HEK293 (cell line): ENCODE measurements at regions not wholly inside any gene's neighbourhood (a gene's known extent, or its start where the extent isn't known, plus 50 kb on each side); places are given as distances from the start of the nearest gene placed in this dataset.

Experiments
- CTCF ChIA-PET: fragments of 350-600 bp; formaldehyde crosslinking; extraction: SDS; loops from one replicate; lab custom pipeline; 2021; ENCODE audit warnings: antibody characterized with exemption; lab: Yijun Ruan, JAX
- POLR2A ChIA-PET: fragments of 300-600 bp; formaldehyde crosslinking; extraction: SDS; loops from one replicate; lab custom pipeline; 2020; ENCODE audit warnings: antibody characterized with exemption, inconsistent platforms; lab: Yijun Ruan, JAX
- H3K27ac ChIP-seq: fragments of 200-500 bp; sonication (Bioruptor generic); 2 replicates; pipeline ENCODE4 v1.5.1; 2014; ENCODE audit warnings: low read depth, low read length, control low read depth, inconsistent platforms; ENCODE audit errors: extremely low read depth
- H3K36me3 ChIP-seq, 2 experiments: fragments of 200-500 bp in 1 of 2; sonication (Bioruptor generic) in 1 of 2; 1 replicate in 1 of 2; 2 replicates in 1 of 2; pipeline ENCODE4 v1.5.1; 2014 to 2017; ENCODE audit warnings: inconsistent platforms in 2 of 2, low read length in 2 of 2; ENCODE audit not compliant: control insufficient read depth in 2 of 2, insufficient read depth in 1 of 2
- H3K4me1 ChIP-seq: fragments of 200-500 bp; sonication (Bioruptor generic); 2 replicates; pipeline ENCODE4 v1.5.1; 2014; ENCODE audit warnings: mild to moderate bottlenecking, low read length, inconsistent platforms; ENCODE audit not compliant: control insufficient read depth, insufficient read depth
- H3K4me3 ChIP-seq: 2 replicates; pipeline ENCODE4 v1.5.1; 2011; ENCODE audit warnings: low read depth, mild to moderate bottlenecking, control low read depth, low read length, moderate library complexity
- H3K9me3 ChIP-seq: fragments of 200-500 bp; sonication (Bioruptor generic); 2 replicates; pipeline ENCODE4 v1.5.1; 2014; ENCODE audit warnings: low read depth, low read length, inconsistent platforms; ENCODE audit not compliant: control insufficient read depth, insufficient read depth
- BCL6B ChIP-seq: fragments of 450-650 bp; formaldehyde crosslinking; IDR thresholded peaks from 2 replicates; pipeline ENCODE4 v1.5.1; 2017; ENCODE audit warnings: missing biosample characterization, missing genetic modification characterization
- HIC1 ChIP-seq: fragments of 450-650 bp; formaldehyde crosslinking; IDR thresholded peaks from 2 replicates; pipeline ENCODE4 v1.5.1; 2016; ENCODE audit warnings: missing biosample characterization, missing genetic modification characterization
- INSM2 ChIP-seq: fragments of 450-650 bp; formaldehyde crosslinking; IDR thresholded peaks from 2 replicates; pipeline ENCODE4 v1.5.1; 2016; ENCODE audit warnings: missing biosample characterization, missing genetic modification characterization
- KLF1 ChIP-seq: fragments of 450-650 bp; formaldehyde crosslinking; IDR thresholded peaks from 2 replicates; pipeline ENCODE4 v1.5.1; 2016; ENCODE audit warnings: missing biosample characterization, missing genetic modification characterization
- OSR2 ChIP-seq: fragments of 450-650 bp; formaldehyde crosslinking; IDR thresholded peaks from 2 replicates; pipeline ENCODE4 v1.5.1; 2016; ENCODE audit warnings: missing biosample characterization, missing genetic modification characterization
- PRDM4 ChIP-seq: fragments of 450-650 bp; formaldehyde crosslinking; IDR thresholded peaks from 2 replicates; pipeline ENCODE4 v1.5.1; 2017; ENCODE audit warnings: missing biosample characterization, missing genetic modification characterization
- PRDM6 ChIP-seq: fragments of 450-650 bp; formaldehyde crosslinking; IDR thresholded peaks from 2 replicates; pipeline ENCODE4 v1.5.1; 2017; ENCODE audit warnings: missing biosample characterization, missing genetic modification characterization
- ZBTB1 ChIP-seq: fragments of 450-650 bp; formaldehyde crosslinking; IDR thresholded peaks from 2 replicates; pipeline ENCODE4 v1.5.1; 2016; ENCODE audit warnings: missing biosample characterization, missing genetic modification characterization
- ZBTB21 ChIP-seq: fragments of 450-650 bp; formaldehyde crosslinking; IDR thresholded peaks from 2 replicates; pipeline ENCODE4 v1.5.1; 2017; ENCODE audit warnings: missing biosample characterization, missing genetic modification characterization
- ZNF155 ChIP-seq: fragments of 450-650 bp; formaldehyde crosslinking; IDR thresholded peaks from 2 replicates; pipeline ENCODE4 v1.5.1; 2016; ENCODE audit warnings: missing biosample characterization, missing genetic modification characterization
- ZNF169 ChIP-seq: fragments of 450-650 bp; formaldehyde crosslinking; IDR thresholded peaks from 2 replicates; pipeline ENCODE4 v1.5.1; 2016; ENCODE audit warnings: missing biosample characterization, missing genetic modification characterization
- ZNF184 ChIP-seq: fragments of 450-650 bp; IDR thresholded peaks from 2 replicates; pipeline ENCODE4 v1.5.1; 2018; ENCODE audit warnings: missing biosample characterization, mild to moderate bottlenecking, missing genetic modification characterization
- ZNF2 ChIP-seq: fragments of 450-650 bp; formaldehyde crosslinking; IDR thresholded peaks from 2 replicates; pipeline ENCODE4 v1.5.1; 2016; ENCODE audit warnings: missing biosample characterization, missing genetic modification characterization
- ZNF223 ChIP-seq: fragments of 450-650 bp; formaldehyde crosslinking; IDR thresholded peaks from 2 replicates; pipeline ENCODE4 v1.5.1; 2016; ENCODE audit warnings: missing biosample characterization, missing genetic modification characterization
- ZNF335 ChIP-seq: fragments of 450-650 bp; formaldehyde crosslinking; conservative IDR thresholded peaks from 2 replicates; pipeline ENCODE4 v1.5.1; 2016; ENCODE audit warnings: missing biosample characterization, missing genetic modification characterization
- ZNF510 ChIP-seq: fragments of 450-650 bp; formaldehyde crosslinking; IDR thresholded peaks from 2 replicates; pipeline ENCODE4 v1.5.1; 2018; ENCODE audit warnings: mild to moderate bottlenecking, missing genetic modification characterization, missing biosample characterization; ENCODE audit not compliant: insufficient replicate concordance
- ZNF530 ChIP-seq: fragments of 450-650 bp; formaldehyde crosslinking; IDR thresholded peaks from 2 replicates; pipeline ENCODE4 v1.5.1; 2016; ENCODE audit warnings: low read depth, missing biosample characterization, missing genetic modification characterization
- ZNF658 ChIP-seq: fragments of 450-650 bp; formaldehyde crosslinking; IDR thresholded peaks from 2 replicates; pipeline ENCODE4; 2016; ENCODE audit warnings: missing biosample characterization, missing genetic modification characterization
- ZNF701 ChIP-seq: fragments of 450-650 bp; formaldehyde crosslinking; IDR thresholded peaks from 2 replicates; pipeline ENCODE4 v1.5.1; 2016; ENCODE audit warnings: missing biosample characterization, missing genetic modification characterization
- ZNF76 ChIP-seq: fragments of 450-650 bp; formaldehyde crosslinking; IDR thresholded peaks from 2 replicates; pipeline ENCODE4; 2016; ENCODE audit warnings: low read depth, missing biosample characterization, missing genetic modification characterization, borderline replicate concordance
- ZSCAN18 ChIP-seq: fragments of 450-650 bp; formaldehyde crosslinking; IDR thresholded peaks from 2 replicates; pipeline ENCODE4 v1.5.1; 2016; ENCODE audit warnings: missing biosample characterization, missing genetic modification characterization

GRCh38 chr3:153060346-153060745, 101.7 kb upstream of the RAP2B start:
- TF ChIP-seq ZNF169 (tag by site-specific recombination) (no peak), ZNF2 (tag by site-specific recombination) (no peak), ZNF530 (tag by site-specific recombination) (no peak), ZBTB21 (tag by site-specific recombination) (no peak), ZNF658 (tag by site-specific recombination) (no peak), PRDM4 (tag by site-specific recombination) (no peak), PRDM6 (no peak), INSM2 (tag by site-specific recombination) (no peak), ZNF223 (tag by site-specific recombination) (no peak), BCL6B (tag by site-specific recombination) (no peak), HIC1 (no peak), ZNF76 (tag by site-specific recombination) (no peak), OSR2 (no peak)
- no peak overlapping the region for H3K4me3 ChIP-seq
- H3K36me3 ChIP-seq: no peaks in the 10 kb centered on the region
- no peak overlapping the region for H3K27ac ChIP-seq
- POLR2A ChIA-PET: no interaction called here
- no peaks in the 10 kb centered on the region for H3K4me1 ChIP-seq
- H3K9me3 ChIP-seq: no peaks in the 10 kb centered on the region
- CTCF ChIA-PET: interaction anchor here (0.9 kb wide), 1 partner anchor 17 kb away, joined by 3 read pairs; no protein-coding TSS in a partner anchor

- no peaks in the 10 kb centered on the region for H3K9me3 ChIP-seq
- H3K36me3 ChIP-seq: no peaks in the 10 kb centered on the region
- ChIA-PET POLR2A (no interaction called here), CTCF (interaction anchor here (0.7 to 1.0 kb wide), 2 partner anchors 12 to 82 kb away, joined by 3 to 4 read pairs; no protein-coding TSS in a partner anchor)
- no peak overlapping the region for H3K4me3 ChIP-seq
- no peaks in the 10 kb centered on the region for H3K4me1 ChIP-seq
- H3K27ac ChIP-seq: no peak overlapping the region
- TF ChIP-seq ZNF184 (tag by site-specific recombination) (no peak), ZNF335 (tag by site-specific recombination) (no peak), ZNF701 (tag by site-specific recombination) (no peak), ZSCAN18 (tag by site-specific recombination) (no peak), ZBTB1 (tag by site-specific recombination) (no peak), ZNF510 (tag by site-specific recombination) (no peak), ZNF155 (tag by site-specific recombination) (no peak), KLF1 (tag by site-specific recombination) (no peak)
Observed at GRCh38 chr3:153061938-153062528, 100.0 kb upstream of the RAP2B start.
